ENCODE measurements at regions not wholly inside any gene's neighbourhood (a gene's known extent, or its start where the extent isn't known, plus 50 kb on each side); places are given as distances from the start of the nearest gene placed in this dataset.

GRCh38 chr9:75432386-75432785 is 344.1 kb downstream of the OSTF1 start:
- TF ChIP-seq CTCF (IDR thresholded peaks at IDR 0.05), result no peak
- no peak for TF ChIP-seq ZFX (IDR thresholded peaks at IDR 0.05; ENCODE audit: borderline replicate concordance)
